WERI-Rb-1 (cell line): ENCODE measurements at regions not wholly inside any gene's neighbourhood (a gene's known extent, or its start where the extent isn't known, plus 50 kb on each side); places are given as distances from the start of the nearest gene placed in this dataset.
"Not testable (repeated sequence)": the region's sequence is repeated elsewhere in the genome, so short reads cannot be mapped to it uniquely, and the experiment has no call there.

Experiments
- DNase-seq: peaks from one replicate; pipeline ENCODE4 v3.0.0-alpha.2; 2020
- H3K27ac ChIP-seq: fragments of 250-450 bp; sonication (Bioruptor Pico); 2 replicates; pipeline ENCODE4 v1.5.1; 2020; ENCODE audit warnings: mild to moderate bottlenecking, moderate library complexity
- H3K27me3 ChIP-seq: fragments of 250-450 bp; sonication (Bioruptor Pico); 2 replicates; pipeline ENCODE4 v1.5.1; 2021; ENCODE audit warnings: mild to moderate bottlenecking, low read depth, moderate library complexity; ENCODE audit not compliant: insufficient read depth, severe bottlenecking
- H3K36me3 ChIP-seq: fragments of 250-450 bp; sonication (Bioruptor Pico); 2 replicates; pipeline ENCODE4 v1.5.1; 2020; ENCODE audit warnings: mild to moderate bottlenecking, moderate library complexity
- H3K4me3 ChIP-seq: 2 replicates; pipeline ENCODE4 v1.5.1; 2011; ENCODE audit warnings: low read depth, mild to moderate bottlenecking, control low read depth, low read length
- H3K9me3 ChIP-seq: fragments of 250-450 bp; sonication (Bioruptor Pico); 2 replicates; pipeline ENCODE4 v1.5.1; 2021; ENCODE audit warnings: mild to moderate bottlenecking, moderate library complexity; ENCODE audit not compliant: severe bottlenecking
- CTCF ChIP-seq: IDR thresholded peaks from 2 replicates; pipeline ENCODE4 v1.5.1; 2011; ENCODE audit warnings: low read depth, mild to moderate bottlenecking, control low read depth, inconsistent platforms, low read length

GRCh38 chr1:143619851-143620250, 351.9 kb downstream of the FAM72C start:
- no peaks in the 10 kb centered on the region for H3K9me3 ChIP-seq

GRCh38 chr1:143611159-143611558, 360.6 kb downstream of the FAM72C start:
- Histone ChIP-seq H3K27ac (no peak overlapping the region), H3K4me3 (no peak overlapping the region), H3K36me3 (no peaks in the 10 kb centered on the region), H3K27me3 (peaks cover 39% of the 10 kb centered on the region), H3K9me3 (no peaks in the 10 kb centered on the region)
- DNase-seq: no peak
- no peak for TF ChIP-seq CTCF

More at GRCh38 chr1:143619851-143620250, 351.9 kb downstream of the FAM72C start:
- no peak overlapping the region for H3K4me3 ChIP-seq
- H3K36me3 ChIP-seq: no peaks in the 10 kb centered on the region
- no peak for TF ChIP-seq CTCF
- DNase-seq: no peak
- peaks cover 33% of the 10 kb centered on the region for H3K27me3 ChIP-seq
- no peak overlapping the region for H3K27ac ChIP-seq

- DNase-seq: no peak
- no peak for TF ChIP-seq CTCF
- Histone ChIP-seq H3K9me3 (no peaks in the 10 kb centered on the region), H3K27me3 (peaks cover 42% of the 10 kb centered on the region), H3K27ac (no peak overlapping the region), H3K4me3 (no peak overlapping the region), H3K36me3 (no peaks in the 10 kb centered on the region)
Measured at GRCh38 chr1:143610196-143610595, 361.6 kb downstream of the FAM72C start.

GRCh38 chr1:143604887-143605286, 366.9 kb downstream of the FAM72C start:
- DNase-seq: no peak
- no peak for TF ChIP-seq CTCF
- no peak overlapping the region for H3K4me3 ChIP-seq
- no peaks in the 10 kb centered on the region for H3K9me3 ChIP-seq
- H3K27me3 ChIP-seq: peaks cover 71% of the 10 kb centered on the region
- H3K36me3 ChIP-seq: no peaks in the 10 kb centered on the region
- no peak overlapping the region for H3K27ac ChIP-seq

GRCh38 chr1:143584508-143584907, 387.3 kb downstream of the FAM72C start:
- no peak overlapping the region for H3K4me3 ChIP-seq
- peaks cover 2% of the 10 kb centered on the region for H3K9me3 ChIP-seq
- no peaks in the 10 kb centered on the region for H3K36me3 ChIP-seq
- no peak for TF ChIP-seq CTCF
- H3K27me3 ChIP-seq: peaks cover 62% of the 10 kb centered on the region
- no peak for DNase-seq
- H3K27ac ChIP-seq: no peak overlapping the region

- TF ChIP-seq CTCF: no peak
- H3K27ac ChIP-seq: no peak overlapping the region
Measured at GRCh38 chr1:143574891-143575520, 396.8 kb downstream of the FAM72C start.

GRCh38 chr1:143572661-143573060, 399.1 kb downstream of the FAM72C start:
- not testable (repeated sequence) for H3K9me3 ChIP-seq, DNase-seq, H3K4me3 ChIP-seq, H3K27ac ChIP-seq, H3K36me3 ChIP-seq
- H3K27me3 ChIP-seq: peaks cover 73% of the 10 kb centered on the region

More at GRCh38 chr1:143574891-143575520, 396.8 kb downstream of the FAM72C start:
- Histone ChIP-seq H3K9me3 (peaks cover 3% of the 10 kb centered on the region), H3K4me3 (no peak overlapping the region), H3K36me3 (no peaks in the 10 kb centered on the region), H3K27me3 (peaks cover 69% of the 10 kb centered on the region)
- no peak for DNase-seq

GRCh38 chr1:143563761-143564160, 408.0 kb downstream of the FAM72C start:
- H3K36me3 ChIP-seq, H3K4me3 ChIP-seq, H3K27ac ChIP-seq, H3K9me3 ChIP-seq, DNase-seq: not testable (repeated sequence)
- peaks cover 47% of the 10 kb centered on the region for H3K27me3 ChIP-seq
